DND-41 (cell line): ENCODE measurements at regions not wholly inside any gene's neighbourhood (a gene's known extent, or its start where the extent isn't known, plus 50 kb on each side); places are given as distances from the start of the nearest gene placed in this dataset.

Source experiments
- EZH2 ChIP-seq: IDR thresholded peaks from 3 replicates; pipeline ENCODE4 v1.6.1; 2012; ENCODE audit warnings: borderline replicate concordance, low read depth, mild to moderate bottlenecking, moderate library complexity, low read length, inconsistent platforms; ENCODE audit not compliant: severe bottlenecking
- TF ChIP-seq, protein P1 (sequence below): IDR thresholded peaks from 2 replicates; pipeline ENCODE4 v1.5.1; 2012; ENCODE audit warnings: borderline replicate concordance, low read length, moderate library complexity, mild to moderate bottlenecking; ENCODE audit not compliant: poor library complexity, severe bottlenecking; ENCODE audit errors: extremely low read depth

- TF ChIP-seq, protein P1, sequence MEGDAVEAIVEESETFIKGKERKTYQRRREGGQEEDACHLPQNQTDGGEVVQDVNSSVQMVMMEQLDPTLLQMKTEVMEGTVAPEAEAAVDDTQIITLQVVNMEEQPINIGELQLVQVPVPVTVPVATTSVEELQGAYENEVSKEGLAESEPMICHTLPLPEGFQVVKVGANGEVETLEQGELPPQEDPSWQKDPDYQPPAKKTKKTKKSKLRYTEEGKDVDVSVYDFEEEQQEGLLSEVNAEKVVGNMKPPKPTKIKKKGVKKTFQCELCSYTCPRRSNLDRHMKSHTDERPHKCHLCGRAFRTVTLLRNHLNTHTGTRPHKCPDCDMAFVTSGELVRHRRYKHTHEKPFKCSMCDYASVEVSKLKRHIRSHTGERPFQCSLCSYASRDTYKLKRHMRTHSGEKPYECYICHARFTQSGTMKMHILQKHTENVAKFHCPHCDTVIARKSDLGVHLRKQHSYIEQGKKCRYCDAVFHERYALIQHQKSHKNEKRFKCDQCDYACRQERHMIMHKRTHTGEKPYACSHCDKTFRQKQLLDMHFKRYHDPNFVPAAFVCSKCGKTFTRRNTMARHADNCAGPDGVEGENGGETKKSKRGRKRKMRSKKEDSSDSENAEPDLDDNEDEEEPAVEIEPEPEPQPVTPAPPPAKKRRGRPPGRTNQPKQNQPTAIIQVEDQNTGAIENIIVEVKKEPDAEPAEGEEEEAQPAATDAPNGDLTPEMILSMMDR, result no peak
- TF ChIP-seq EZH2, result no peak
These were observed 421.9 kb upstream of the KCNN2 start for GRCh38 chr5:113939988-113940387.
